ENCODE measurements at regions not wholly inside any gene's neighbourhood (a gene's known extent, or its start where the extent isn't known, plus 50 kb on each side); places are given as distances from the start of the nearest gene placed in this dataset.

DNA sequence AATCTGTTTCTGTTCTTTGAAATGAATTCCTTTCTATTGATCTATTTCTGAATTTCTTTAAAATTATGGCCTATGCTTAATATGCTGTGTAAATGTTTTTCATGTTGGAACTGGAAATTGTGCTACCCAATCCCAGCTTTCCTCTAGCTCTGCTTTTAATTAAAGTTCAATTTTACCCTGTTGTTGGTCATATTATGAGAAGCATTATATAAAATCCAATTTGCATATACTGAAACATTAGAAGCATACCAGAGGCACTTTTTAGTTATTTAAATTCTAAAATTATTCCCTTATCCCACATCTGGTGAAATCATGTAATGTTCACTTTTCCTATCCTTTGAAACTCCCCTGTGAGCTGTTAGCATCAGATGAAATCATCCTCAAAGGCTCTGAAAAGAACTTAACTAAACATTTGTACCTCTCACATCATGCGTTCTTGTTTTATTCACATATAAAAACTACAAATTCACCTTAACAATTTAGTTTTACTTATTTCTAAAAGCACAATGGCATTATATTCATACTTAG lies 160.6 kb upstream of the COL21A1 start:
- no peak for FAIRE-seq

GRCh38 chr6:56406276-56407269 lies 159.2 kb upstream of the COL21A1 start:
- no peak for FAIRE-seq

DNA sequence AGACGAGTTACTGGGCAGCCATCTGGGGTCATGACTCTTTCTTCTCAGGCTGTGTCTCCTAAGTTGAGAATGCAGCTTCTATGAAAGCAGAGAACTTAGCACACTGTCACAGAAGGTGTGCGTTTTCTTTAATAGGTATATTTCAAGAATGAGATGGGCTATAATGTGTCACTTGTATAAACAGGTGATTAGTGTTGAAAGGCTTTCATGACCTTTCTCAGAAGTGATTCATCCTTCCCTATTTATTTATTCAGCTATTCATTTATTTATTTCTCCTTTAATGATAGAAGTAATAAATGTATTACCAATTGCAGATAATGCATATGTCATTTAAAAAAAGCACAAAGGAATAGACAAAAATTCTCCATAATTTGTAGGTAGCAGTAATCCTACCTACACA lies 157.2 kb upstream of the COL21A1 start:
- FAIRE-seq: no peak

DNA sequence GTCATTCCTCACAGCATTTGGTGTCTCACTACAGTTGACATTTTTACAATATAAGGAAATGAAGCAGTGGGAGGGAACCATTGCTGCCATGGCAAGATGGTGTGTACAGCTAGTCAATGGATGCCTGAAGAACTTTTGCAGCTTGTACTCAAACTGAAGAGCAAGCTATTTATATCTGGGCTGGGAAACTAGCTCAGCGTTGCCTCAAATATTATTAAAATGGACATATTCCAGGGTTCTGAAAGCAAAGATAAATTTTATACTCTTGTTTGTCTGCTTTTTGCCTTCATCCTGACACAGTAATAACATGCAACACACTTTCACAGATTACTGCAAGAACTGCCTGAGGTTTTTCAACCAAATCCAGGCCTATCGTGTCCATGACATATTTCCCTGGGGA lies 156.4 kb upstream of the COL21A1 start:
- no peak for FAIRE-seq

DNA sequence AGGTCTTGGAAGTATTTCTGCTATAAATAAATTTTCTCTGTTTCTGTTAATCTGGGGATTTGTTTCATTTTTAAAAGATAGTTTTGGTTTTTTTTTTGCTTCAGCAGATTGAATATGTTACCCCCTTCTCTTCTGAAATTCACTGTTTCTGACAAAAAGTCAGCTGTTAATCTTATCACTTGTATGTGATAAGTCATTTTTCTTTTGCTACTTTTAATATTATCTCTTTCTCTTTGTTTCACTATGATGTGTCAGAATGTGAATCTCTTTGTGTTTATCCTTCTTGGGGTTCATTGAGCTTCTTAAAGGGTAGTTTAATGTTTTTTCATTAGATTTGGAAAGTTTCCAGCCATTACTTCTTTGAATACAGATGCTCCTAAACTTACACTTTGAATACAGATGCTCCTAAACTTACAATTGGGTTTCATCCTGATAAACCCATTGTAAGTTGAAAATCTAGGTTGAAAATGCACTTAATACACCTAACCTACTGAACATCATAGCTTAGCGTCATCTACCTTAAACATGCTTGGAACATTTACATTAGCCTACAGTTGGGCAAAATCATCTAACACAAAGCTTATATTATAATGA lies 154.2 kb upstream of the COL21A1 start:
- no peak for FAIRE-seq

GRCh38 chr6:56400273-56400672 lies 152.9 kb upstream of the COL21A1 start:
- no peak for FAIRE-seq

GRCh38 chr6:56399672-56400263 lies 152.4 kb upstream of the COL21A1 start:
- FAIRE-seq: no peak

DNA sequence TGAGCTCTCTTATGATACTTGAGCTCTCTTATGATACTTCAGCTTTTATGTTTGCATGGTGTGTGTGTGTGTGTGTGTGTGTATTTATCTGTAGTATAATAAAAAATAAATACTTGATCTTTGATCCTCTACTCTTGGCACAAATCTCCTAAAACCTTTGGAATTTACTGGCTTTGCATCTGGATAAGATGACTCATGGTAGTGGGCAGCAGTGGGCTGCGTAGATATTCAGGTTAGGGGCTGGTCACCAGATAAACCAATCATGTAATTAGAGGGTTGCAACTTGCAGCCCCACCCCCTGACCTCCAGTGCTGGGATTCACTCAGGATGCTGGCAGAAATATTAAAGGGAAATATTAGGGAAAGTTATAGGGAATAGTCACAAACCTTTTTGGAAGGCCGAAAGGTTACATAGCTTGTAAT lies 151.9 kb upstream of the COL21A1 start:
- FAIRE-seq: no peak

- no peak for FAIRE-seq
These were observed 149.1 kb upstream of the COL21A1 start for GRCh38 chr6:56396435-56396834.

DNA sequence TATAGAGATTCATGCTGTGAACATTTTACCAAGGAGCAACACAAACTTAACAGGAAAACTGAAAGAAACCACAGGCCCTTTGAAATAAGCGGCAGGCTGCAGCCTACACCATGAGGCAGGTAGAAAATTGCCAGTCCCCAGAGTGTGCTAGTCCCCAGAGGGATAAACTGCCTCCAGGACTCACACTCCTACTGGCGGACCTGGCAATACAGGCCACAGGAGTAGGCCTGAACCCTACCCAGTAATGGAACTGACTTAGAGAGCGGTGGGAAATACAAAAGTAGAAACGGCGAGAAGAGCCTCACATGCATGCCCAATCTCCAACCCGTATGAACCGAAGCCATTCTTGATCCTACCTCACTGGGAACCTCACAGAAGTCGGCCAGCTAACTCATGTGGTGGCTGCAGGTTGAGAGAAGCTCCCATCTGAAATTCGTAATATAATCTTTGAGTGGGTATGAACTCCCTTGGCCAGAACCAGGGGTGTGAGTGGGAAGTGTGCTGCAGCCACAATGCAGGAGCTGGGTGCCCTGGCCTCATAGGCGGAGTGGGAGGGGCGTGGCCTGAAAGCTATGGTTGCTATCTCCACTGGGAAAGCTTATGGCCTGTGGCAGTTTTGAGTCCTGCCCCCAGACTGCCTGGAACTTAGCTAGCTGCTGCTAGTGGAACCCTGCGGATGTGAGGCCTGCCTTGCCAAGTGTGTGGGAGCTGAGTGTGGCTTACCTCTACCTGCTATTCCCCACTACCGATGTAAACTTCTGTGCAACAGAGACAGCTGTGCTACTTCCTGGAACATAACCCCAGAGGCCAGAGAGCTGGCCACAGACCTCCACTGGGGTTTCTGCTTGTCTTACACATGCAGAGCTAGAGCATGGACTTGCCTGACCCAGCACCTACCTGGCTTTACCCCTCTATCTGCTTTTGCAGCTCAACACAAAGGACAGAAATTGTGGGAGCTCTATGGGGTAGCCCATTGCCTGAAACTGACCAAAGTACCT lies 146.5 kb upstream of the COL21A1 start:
- no peak for FAIRE-seq

DNA sequence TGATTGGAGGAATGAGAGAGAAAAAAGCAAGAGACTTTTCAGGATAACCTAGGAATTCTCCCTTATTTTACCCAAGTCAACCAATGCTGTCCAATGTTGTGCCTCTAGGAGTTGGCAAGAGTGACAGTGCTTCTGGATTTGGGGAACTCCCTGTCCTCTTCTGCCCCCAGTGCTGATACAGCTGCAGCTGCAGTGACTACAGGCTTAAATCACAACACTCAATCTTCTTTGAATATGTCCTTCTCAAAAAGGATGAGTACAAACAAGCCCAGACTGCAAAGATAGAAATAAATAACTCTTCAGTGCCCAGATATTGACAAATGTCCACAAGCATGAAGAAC lies 141.0 kb upstream of the COL21A1 start:
- no peak for FAIRE-seq

- no peak for FAIRE-seq
These were observed 140.4 kb upstream of the COL21A1 start for GRCh38 chr6:56387621-56388414.

GRCh38 chr6:56386717-56387116 lies 139.3 kb upstream of the COL21A1 start:
- FAIRE-seq: no peak

DNA sequence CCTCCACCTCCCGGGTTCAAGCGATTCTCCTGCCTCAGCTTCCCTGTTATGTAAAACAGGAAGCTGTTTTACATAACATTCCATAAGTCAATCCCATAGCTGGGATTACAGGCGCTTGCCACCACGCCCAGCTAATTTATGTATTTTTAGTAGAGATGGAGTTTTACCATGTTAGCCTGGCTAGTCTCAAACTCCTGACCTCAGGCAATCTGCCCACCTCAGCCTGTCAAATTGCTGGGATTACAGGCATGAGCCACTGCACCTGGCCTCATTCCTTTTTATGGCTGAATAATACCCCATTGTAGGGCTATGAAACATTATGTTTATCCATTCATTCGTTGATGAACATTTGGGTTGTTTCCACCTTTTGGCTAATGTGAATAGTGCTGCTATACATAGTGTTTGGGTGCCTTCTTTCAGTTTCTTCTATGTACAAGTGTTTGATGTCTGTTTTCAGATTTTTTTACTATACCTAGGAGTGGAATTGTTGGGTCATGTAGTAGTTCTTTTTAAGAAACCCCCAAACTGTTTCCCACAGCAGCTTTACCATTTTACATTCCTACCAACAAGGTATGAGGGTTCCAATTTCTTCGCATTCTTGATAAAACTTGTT lies 138.7 kb upstream of the COL21A1 start:
- no peak for FAIRE-seq

DNA sequence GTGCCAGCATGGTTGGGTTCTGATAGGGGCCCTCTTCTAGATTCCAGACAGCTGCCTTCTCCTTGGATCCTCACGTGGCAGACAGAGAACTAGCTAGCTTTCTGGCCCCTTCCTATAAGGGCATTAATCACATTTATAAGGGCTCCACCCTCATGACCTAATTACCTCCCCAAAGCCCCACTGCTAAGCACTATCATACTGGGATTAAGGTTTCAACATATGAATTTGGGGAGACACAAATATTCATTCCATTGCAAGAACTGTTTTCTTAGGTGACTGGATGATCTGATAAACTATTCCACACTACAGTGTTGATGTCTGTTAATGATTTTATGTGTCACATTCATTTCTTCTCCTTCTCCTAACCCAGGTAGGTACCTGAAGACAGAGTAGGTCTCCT lies 135.8 kb upstream of the COL21A1 start:
- FAIRE-seq: no peak

DNA sequence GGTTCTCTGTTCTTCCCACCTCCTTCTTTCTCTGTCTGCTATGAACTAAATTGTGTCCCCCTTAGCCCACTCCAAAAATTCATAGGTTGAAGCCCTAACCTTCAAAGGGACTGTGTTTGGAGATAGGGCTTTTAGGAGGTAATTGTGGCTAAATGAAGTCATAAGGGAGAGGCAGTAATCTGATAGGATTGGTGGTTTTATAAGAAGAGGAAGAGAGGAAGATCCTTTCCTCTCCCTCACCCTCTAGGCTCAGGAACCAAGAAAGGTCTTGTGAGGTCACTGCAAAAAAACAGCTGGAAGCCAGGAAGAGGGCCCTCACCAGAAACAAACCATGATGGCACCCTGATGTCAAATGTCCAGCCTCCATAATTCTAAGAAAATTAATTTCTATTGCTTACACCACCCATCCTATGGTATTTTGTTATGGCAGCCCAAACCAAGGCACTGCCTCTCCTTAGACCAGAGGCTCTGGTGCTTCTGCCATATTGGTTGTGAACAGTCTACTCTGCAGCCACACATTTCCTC lies 135.1 kb upstream of the COL21A1 start:
- no peak for FAIRE-seq

DNA sequence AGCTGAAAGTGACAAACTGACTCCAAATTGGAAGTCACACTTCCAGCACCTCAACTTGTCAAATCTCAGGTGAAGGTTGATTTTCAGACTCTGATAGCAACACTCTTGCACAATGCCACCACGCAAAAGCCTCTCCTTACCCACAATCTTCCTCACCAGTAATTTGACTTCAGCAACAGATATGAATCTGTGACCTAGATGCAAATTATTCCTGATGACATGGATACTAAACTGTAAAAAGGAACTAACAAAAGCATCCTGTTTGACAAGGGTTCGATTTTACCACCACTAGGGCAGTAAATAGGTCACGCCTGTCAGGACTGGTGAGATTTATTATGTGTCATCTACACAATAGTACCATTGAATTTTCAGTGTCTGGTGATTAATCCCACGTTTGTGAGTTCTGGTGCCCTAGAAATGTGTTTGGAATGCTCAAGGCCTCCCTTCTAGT lies 134.4 kb upstream of the COL21A1 start:
- FAIRE-seq: no peak

- FAIRE-seq: no peak
These were observed 133.1 kb upstream of the COL21A1 start for GRCh38 chr6:56380476-56380875.

- no peak for FAIRE-seq
These were observed 131.7 kb upstream of the COL21A1 start for GRCh38 chr6:56378966-56379585.

DNA sequence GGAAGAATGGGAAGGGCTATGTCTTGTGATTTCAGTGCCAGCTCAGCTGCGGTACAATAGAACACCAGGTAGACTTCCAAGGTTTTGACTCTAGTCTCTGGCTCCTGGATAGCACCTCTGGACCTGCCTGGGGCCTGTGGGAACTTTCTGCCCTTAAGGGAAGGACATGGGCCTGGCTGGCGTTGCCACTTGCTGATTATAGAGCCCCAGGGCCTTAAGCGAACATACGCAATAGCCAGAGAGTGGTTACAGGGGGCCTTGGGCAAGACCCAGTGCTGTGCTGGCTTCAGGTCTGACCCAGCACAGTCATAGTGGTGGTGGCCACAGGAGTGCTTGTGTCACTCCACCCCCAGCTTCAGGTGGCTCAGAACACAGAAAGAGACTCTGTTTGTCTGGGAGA lies 131.1 kb upstream of the COL21A1 start:
- FAIRE-seq: no peak
